Fibroblast of lung (primary cell): ENCODE measurements at regions not wholly inside any gene's neighbourhood (a gene's known extent, or its start where the extent isn't known, plus 50 kb on each side); places are given as distances from the start of the nearest gene placed in this dataset.

Source experiments
- DNase-seq, 2 donors: peaks; one replicate each; pipeline versions ENCODE4 v3.0.0 to v3.0.0-alpha.2; 2010; ENCODE audit warnings: low read depth in 2 of 2
- H2AFZ ChIP-seq: 2 replicates; pipeline ENCODE4 v1.5.1; 2012; ENCODE audit warnings: low read length, control low read depth, inconsistent platforms
- H3K27ac ChIP-seq: 2 replicates; pipeline ENCODE4 v1.5.1; 2011; ENCODE audit warnings: low read length, control low read depth; ENCODE audit not compliant: insufficient read depth
- H3K27me3 ChIP-seq: 2 replicates; pipeline ENCODE4 v1.5.1; 2011; ENCODE audit warnings: mild to moderate bottlenecking, low read length; ENCODE audit not compliant: control insufficient read depth, insufficient read depth
- H3K36me3 ChIP-seq: 2 replicates; pipeline ENCODE4 v1.5.1; 2011; ENCODE audit warnings: low read length; ENCODE audit not compliant: control insufficient read depth, insufficient read depth
- H3K4me1 ChIP-seq: 2 replicates; pipeline ENCODE4 v1.5.1; 2011; ENCODE audit warnings: low read length; ENCODE audit not compliant: control insufficient read depth, insufficient read depth; ENCODE audit errors: extremely low read depth
- H3K4me2 ChIP-seq: 2 replicates; pipeline ENCODE4 v1.5.1; 2011; ENCODE audit warnings: low read length, control low read depth; ENCODE audit not compliant: insufficient read depth; ENCODE audit errors: extremely low read depth
- H3K4me3 ChIP-seq, 4 experiments: fragments of 200-600 bp in 1 of 4; sonication (generic) in 1 of 4; replicated peaks in 1 of 4; 2 replicates each; pipeline ENCODE4 v1.5.1; 2011 to 2016; ENCODE audit warnings: low read length in 4 of 4, low read depth in 3 of 4, mild to moderate bottlenecking in 3 of 4, control low read depth in 2 of 4, inconsistent platforms in 1 of 4, mixed read lengths in 1 of 4; ENCODE audit not compliant: insufficient read depth in 1 of 4; ENCODE audit errors: control extremely low read depth in 1 of 4
- H3K79me2 ChIP-seq: 2 replicates; pipeline ENCODE4 v1.5.1; 2012; ENCODE audit warnings: mild to moderate bottlenecking, low read length, inconsistent platforms; ENCODE audit not compliant: control insufficient read depth, insufficient read depth
- H3K9ac ChIP-seq: 2 replicates; pipeline ENCODE4 v1.5.1; 2011; ENCODE audit warnings: mild to moderate bottlenecking, low read length, control low read depth; ENCODE audit not compliant: insufficient read depth
- H3K9me3 ChIP-seq: 2 replicates; pipeline ENCODE4 v1.5.1; 2012; ENCODE audit warnings: low read depth, low read length; ENCODE audit not compliant: control insufficient read depth, insufficient read depth
- H4K20me1 ChIP-seq: 2 replicates; pipeline ENCODE4 v1.5.1; 2011; ENCODE audit warnings: low read length; ENCODE audit not compliant: control insufficient read depth, insufficient read depth; ENCODE audit errors: extremely low read depth
- CTCF ChIP-seq, 2 donors: IDR thresholded peaks in 1 of 2; conservative IDR thresholded peaks in 1 of 2; 1 replicate in 1 of 2; 2 replicates in 1 of 2; pipeline ENCODE4 v1.5.1; 2011 to 2012; ENCODE audit warnings: low read length in 2 of 2, control low read depth in 1 of 2, inconsistent platforms in 1 of 2, low read depth in 1 of 2, mild to moderate bottlenecking in 1 of 2
- EZH2 ChIP-seq: IDR thresholded peaks from 2 replicates; pipeline ENCODE4 v1.5.1; 2012; ENCODE audit warnings: low read length, control low read depth, mild to moderate bottlenecking; ENCODE audit errors: missing control alignments

- H3K36me3 ChIP-seq, result no peaks in the 10 kb centered on the region
Observed at GRCh38 chr1:208825300-208825699, 581.1 kb upstream of the PLXNA2 start.

DNA sequence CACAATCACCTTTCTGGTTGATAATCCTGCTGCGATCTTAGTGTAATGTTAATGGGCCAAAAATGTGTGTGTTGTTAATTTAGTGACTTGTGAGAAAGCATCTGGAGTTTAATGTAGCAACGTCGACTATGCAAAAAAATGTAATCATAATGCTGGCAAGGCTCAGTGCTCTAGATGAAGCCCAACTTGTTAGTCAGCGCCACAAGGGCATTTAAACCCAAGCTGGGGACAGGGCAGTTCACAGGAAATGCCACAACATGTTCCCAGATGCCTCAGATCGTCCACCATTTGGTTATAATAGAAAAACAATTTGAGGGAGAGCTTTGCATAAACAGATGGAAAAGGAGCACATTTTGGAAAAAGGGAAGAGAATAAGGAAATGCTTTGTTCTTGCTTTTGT, 585.4 kb upstream of the PLXNA2 start:
- H3K79me2 ChIP-seq, result no peaks in the 10 kb centered on the region
- no peaks in the 10 kb centered on the region for H4K20me1 ChIP-seq
- peaks cover 2% of the 10 kb centered on the region for H3K4me1 ChIP-seq
- no peak overlapping the region for H2AFZ ChIP-seq
- H3K9ac ChIP-seq, result no peak overlapping the region
- no peak overlapping the region for H3K4me3 ChIP-seq
- no peaks in the 10 kb centered on the region for H3K36me3 ChIP-seq
- no peak overlapping the region for H3K27ac ChIP-seq
- H3K9me3 ChIP-seq, result no peaks in the 10 kb centered on the region
- TF ChIP-seq EZH2 (no peak), CTCF (conservative IDR thresholded peaks at IDR 0.05 in 1 of 2, IDR thresholded peaks at IDR 0.05 in 1 of 2; ENCODE audit: low read depth in 1 of 2, low read length in 2 of 2) (no peak)
- no peak for DNase-seq
- no peaks in the 10 kb centered on the region for H3K27me3 ChIP-seq
- H3K4me2 ChIP-seq, result no peak overlapping the region

More at GRCh38 chr1:208825300-208825699, 581.1 kb upstream of the PLXNA2 start:
- no peaks in the 10 kb centered on the region for H3K27me3 ChIP-seq
- TF ChIP-seq CTCF (conservative IDR thresholded peaks at IDR 0.05 in 1 of 2, IDR thresholded peaks at IDR 0.05 in 1 of 2; ENCODE audit: low read depth in 1 of 2, low read length in 2 of 2), result no peak
- TF ChIP-seq EZH2, result no peak
- H2AFZ ChIP-seq, result no peak overlapping the region
- H3K27ac ChIP-seq, result no peak overlapping the region
- no peak overlapping the region for H3K4me3 ChIP-seq
- H3K4me2 ChIP-seq, result no peak overlapping the region
- H3K9me3 ChIP-seq, result no peaks in the 10 kb centered on the region
- H4K20me1 ChIP-seq, result no peaks in the 10 kb centered on the region
- no peaks in the 10 kb centered on the region for H3K79me2 ChIP-seq
- DNase-seq, result no peak
- peaks cover 2% of the 10 kb centered on the region for H3K4me1 ChIP-seq
- no peak overlapping the region for H3K9ac ChIP-seq

DNA sequence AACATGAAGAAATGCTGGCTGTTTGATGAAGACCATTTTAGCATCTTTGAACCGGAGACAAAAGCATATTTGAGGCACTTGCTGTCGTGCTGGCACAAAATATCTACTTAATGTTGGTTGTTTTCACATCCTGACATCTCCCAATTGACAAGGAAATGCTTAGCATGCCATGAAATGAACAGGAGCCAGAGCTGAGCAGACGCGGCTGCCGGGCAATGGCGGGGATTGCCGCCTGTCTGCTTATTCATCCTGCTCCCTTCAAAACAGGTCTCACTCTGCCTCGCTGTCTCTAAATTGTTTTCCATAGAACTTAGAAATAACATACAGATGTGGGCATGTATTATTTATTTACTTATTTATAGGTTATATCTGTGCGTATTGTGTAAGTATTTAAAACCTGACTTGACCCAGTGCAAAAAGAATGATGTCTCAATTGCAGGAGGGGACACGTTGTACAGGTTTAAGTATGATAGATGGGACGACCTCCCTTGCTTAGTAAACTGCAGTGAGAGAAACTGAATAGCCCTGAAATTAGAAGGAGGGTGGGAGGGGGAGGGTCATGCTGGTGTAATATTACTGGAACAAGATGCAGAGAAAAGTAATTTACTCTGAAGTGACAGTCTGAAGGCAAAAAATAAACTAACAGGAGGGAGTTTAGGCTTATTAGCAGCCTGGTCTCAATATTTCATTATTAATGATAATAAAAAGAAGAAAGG, 590.4 kb upstream of the PLXNA2 start:
- H3K4me1 ChIP-seq, result peaks cover 2% of the 10 kb centered on the region
- no peak overlapping the region for H3K4me2 ChIP-seq
- no peak overlapping the region for H3K27ac ChIP-seq
- H3K9ac ChIP-seq, result no peak overlapping the region
- no peaks in the 10 kb centered on the region for H3K27me3 ChIP-seq
- no peaks in the 10 kb centered on the region for H3K79me2 ChIP-seq
- H3K4me3 ChIP-seq, result no peak overlapping the region
- H3K36me3 ChIP-seq, result no peaks in the 10 kb centered on the region
- DNase-seq, result peak; percentile 1 to 47
- H3K9me3 ChIP-seq, result no peaks in the 10 kb centered on the region
- H2AFZ ChIP-seq, result no peak overlapping the region
- H4K20me1 ChIP-seq, result no peaks in the 10 kb centered on the region
- no peak for TF ChIP-seq CTCF (conservative IDR thresholded peaks at IDR 0.05 in 1 of 2, IDR thresholded peaks at IDR 0.05 in 1 of 2; ENCODE audit: low read depth in 1 of 2, low read length in 2 of 2)
- no peak for TF ChIP-seq EZH2
